NAMALWA (cell line): ENCODE measurements at regions not wholly inside any gene's neighbourhood (a gene's known extent, or its start where the extent isn't known, plus 50 kb on each side); places are given as distances from the start of the nearest gene placed in this dataset.
"Not testable (repeated sequence)": the region's sequence is repeated elsewhere in the genome, so short reads cannot be mapped to it uniquely, and the experiment has no call there.

Source experiments
- DNase-seq: peaks from one replicate; pipeline ENCODE4 v3.0.0-alpha.2; 2015; ENCODE audit warnings: low spot score

GRCh38 chr6:164694386-164694785 is 615.0 kb downstream of the C6orf118 start:
- no peak for DNase-seq

GRCh38 chr6:164693944-164694343 is 615.5 kb downstream of the C6orf118 start:
- no peak for DNase-seq

GRCh38 chr6:164692772-164693510 is 616.5 kb downstream of the C6orf118 start:
- DNase-seq, result no peak

- no peak for DNase-seq
Observed at GRCh38 chr6:164690702-164691500, 618.5 kb downstream of the C6orf118 start.

GRCh38 chr6:164690241-164690640 is 619.2 kb downstream of the C6orf118 start:
- no peak for DNase-seq

- no peak for DNase-seq
Observed at GRCh38 chr6:164665328-164665727, 644.1 kb downstream of the C6orf118 start.

- no peak for DNase-seq
Observed at GRCh38 chr6:164663634-164664033, 645.8 kb downstream of the C6orf118 start.

- no peak for DNase-seq
Observed at GRCh38 chr6:164661716-164662115, 647.7 kb downstream of the C6orf118 start.

GRCh38 chr6:164660781-164661180 is 648.6 kb downstream of the C6orf118 start:
- no peak for DNase-seq

GRCh38 chr6:164640956-164641355 is 668.4 kb downstream of the C6orf118 start:
- DNase-seq, result peak; percentile 83

GRCh38 chr6:164628302-164628931 is 681.0 kb downstream of the C6orf118 start:
- no peak for DNase-seq

GRCh38 chr6:164616917-164617524 is 692.4 kb downstream of the C6orf118 start:
- no peak for DNase-seq

GRCh38 chr6:164612751-164613150 is 696.7 kb downstream of the C6orf118 start:
- DNase-seq, result no peak

- not testable (repeated sequence) for DNase-seq
Observed at GRCh38 chr6:164610859-164611258, 698.5 kb downstream of the C6orf118 start.

- DNase-seq, result not testable (repeated sequence)
Observed at GRCh38 chr6:164602415-164602814, 707.0 kb downstream of the C6orf118 start.

GRCh38 chr6:164581563-164581962 is 727.8 kb downstream of the C6orf118 start:
- DNase-seq, result no peak

- no peak for DNase-seq
Observed at GRCh38 chr6:164579035-164579434, 730.4 kb downstream of the C6orf118 start.

- DNase-seq, result no peak
Observed at GRCh38 chr6:164578616-164579015, 730.8 kb downstream of the C6orf118 start.

- no peak for DNase-seq
Observed at GRCh38 chr6:164570801-164571200, 738.6 kb downstream of the C6orf118 start.

- no peak for DNase-seq
Observed at GRCh38 chr6:164569509-164569908, 739.9 kb downstream of the C6orf118 start.

GRCh38 chr6:164563924-164564323 is 745.5 kb downstream of the C6orf118 start:
- no peak for DNase-seq

- DNase-seq, result no peak
Observed at GRCh38 chr6:164561656-164562055, 747.7 kb downstream of the C6orf118 start.
